GM21360 (cell line): ENCODE measurements at regions not wholly inside any gene's neighbourhood (a gene's known extent, or its start where the extent isn't known, plus 50 kb on each side); places are given as distances from the start of the nearest gene placed in this dataset.

Experiments
- ATAC-seq: cut with Tn5 transposase; IDR thresholded peaks from one replicate; pipeline ENCODE4 v1.9.1; 2021; ENCODE audit warnings: mild to moderate bottlenecking, moderate library complexity; ENCODE audit not compliant: unreplicated experiment

DNA sequence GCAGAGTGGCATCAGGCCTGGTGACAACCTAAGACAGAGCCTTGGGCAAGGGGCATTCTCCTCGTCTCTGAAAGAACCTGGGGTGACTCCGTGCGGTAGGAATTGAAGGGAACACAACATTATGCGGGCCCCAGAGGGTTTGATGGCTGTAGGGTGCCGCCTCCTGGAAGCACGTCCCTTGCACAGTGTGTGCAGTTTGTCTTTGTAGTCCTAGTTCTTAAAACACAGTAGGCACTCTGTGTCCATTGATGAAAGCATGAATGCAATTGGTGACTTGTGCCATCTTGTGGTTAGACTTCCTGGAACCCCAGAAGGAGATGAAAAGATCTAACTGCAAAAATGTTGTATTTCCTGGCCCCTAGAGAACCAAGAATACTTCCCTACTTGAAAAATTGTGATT is 279.8 kb downstream of the UTP18 start:
- no peak for ATAC-seq

DNA sequence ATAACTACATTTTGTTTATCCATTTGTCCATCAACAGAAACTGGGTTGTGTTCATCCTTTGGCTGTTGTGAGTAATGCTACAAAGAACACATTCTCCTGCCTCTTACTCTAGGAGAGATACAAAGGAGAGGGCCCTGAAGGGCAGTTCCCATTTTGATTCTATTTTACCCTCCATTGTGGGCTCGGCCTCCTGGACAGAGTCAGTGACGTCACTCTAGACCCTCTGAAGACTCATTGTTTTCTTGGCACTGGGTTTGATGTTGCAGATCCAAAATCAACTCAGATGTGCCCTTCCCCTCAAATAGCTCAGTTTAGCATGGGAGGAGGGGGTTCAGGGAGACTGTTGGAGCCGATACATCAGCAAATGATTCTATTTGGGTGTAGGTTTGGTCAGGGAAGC is 280.9 kb downstream of the UTP18 start:
- no peak for ATAC-seq

- no peak for ATAC-seq
Measured at GRCh38 chr17:51546114-51546513, 285.8 kb downstream of the UTP18 start.

DNA sequence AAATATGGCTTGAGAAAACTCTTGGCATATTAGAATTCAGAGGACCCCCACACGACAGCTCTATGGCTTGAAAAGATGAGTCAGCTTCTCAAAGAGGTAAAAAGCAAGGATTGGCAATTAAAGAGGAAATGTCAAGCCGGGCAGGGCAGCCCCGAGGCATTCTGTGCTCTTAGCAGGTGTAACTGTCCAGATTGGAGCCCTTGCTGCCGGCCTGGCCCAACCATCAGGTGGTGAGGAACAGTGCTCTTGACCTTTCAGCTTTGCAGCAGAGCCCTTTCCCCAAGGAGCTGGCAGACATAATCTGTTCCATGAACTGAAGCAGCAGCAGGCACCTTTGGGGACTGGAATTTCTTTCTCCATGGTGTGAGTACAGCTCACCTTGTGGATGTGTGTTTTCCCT is 287.8 kb downstream of the UTP18 start:
- no peak for ATAC-seq

DNA sequence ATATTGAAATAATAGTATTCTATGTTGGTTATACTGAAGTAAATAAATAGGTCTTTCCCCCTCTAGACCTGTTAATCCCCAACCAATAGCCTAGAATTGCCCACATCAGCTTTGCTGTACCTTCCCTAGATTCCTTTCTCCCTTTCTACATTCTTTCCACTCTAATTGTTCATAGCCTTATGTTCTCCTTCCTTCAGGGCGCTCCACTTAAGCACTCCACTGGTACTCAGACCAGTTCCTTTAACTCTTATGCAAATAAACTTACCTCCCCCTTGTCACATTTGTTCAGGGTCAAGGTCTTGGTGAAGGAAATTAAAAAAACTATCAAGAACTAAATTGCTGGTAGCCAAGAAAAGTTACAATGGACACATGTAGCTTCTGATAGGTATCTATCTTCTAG is 294.8 kb downstream of the UTP18 start:
- no peak for ATAC-seq

GRCh38 chr17:51559778-51560177 is 299.4 kb downstream of the UTP18 start:
- ATAC-seq: no peak

GRCh38 chr17:51560398-51560797 is 300.1 kb downstream of the UTP18 start:
- ATAC-seq: no peak

GRCh38 chr17:51563961-51564360 is 303.6 kb downstream of the UTP18 start:
- no peak for ATAC-seq

DNA sequence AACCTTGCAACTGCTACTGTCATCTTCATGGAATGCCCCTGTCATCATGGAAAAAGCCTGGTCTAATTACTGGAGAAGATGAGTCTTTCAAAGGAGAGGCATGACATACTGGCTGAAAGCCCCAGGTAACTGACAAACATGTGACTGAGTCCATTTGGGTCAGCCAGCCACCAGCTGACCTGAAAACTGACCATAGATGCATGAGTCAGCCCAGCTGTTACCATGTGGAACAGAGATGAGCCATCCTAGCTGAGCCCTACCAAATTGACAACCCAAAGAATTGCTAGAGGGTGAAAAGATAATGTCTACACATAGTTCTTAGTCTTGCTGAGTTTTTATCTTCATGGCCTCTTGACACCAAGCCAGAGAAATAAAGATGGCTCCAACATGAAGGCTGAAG is 311.8 kb downstream of the UTP18 start:
- no peak for ATAC-seq
